Ovary (tissue), 3 donors: ENCODE measurements at regions not wholly inside any gene's neighbourhood (a gene's known extent, or its start where the extent isn't known, plus 50 kb on each side); places are given as distances from the start of the nearest gene placed in this dataset.

ENCODE experiments used
- POLR2A ChIP-seq: fragments of 450-650 bp; IDR thresholded peaks from one replicate; pipeline ENCODE4 v1.6.1; 2017; ENCODE audit warnings: antibody characterized with exemption, mild to moderate bottlenecking, moderate library complexity
- TF ChIP-seq, protein P1 (sequence below), 3 donors: fragments of 450-650 bp in 2 of 3; fragments of 200-600 bp in 1 of 3; IDR thresholded peaks; one replicate each; pipeline versions ENCODE4 v1.5.1 to v1.8.0; 2016 to 2022; ENCODE audit warnings: antibody characterized with exemption in 3 of 3, mild to moderate bottlenecking in 1 of 3
- donor health status: DM: no; HTN: no; CAD: no.

- TF ChIP-seq, protein P1, sequence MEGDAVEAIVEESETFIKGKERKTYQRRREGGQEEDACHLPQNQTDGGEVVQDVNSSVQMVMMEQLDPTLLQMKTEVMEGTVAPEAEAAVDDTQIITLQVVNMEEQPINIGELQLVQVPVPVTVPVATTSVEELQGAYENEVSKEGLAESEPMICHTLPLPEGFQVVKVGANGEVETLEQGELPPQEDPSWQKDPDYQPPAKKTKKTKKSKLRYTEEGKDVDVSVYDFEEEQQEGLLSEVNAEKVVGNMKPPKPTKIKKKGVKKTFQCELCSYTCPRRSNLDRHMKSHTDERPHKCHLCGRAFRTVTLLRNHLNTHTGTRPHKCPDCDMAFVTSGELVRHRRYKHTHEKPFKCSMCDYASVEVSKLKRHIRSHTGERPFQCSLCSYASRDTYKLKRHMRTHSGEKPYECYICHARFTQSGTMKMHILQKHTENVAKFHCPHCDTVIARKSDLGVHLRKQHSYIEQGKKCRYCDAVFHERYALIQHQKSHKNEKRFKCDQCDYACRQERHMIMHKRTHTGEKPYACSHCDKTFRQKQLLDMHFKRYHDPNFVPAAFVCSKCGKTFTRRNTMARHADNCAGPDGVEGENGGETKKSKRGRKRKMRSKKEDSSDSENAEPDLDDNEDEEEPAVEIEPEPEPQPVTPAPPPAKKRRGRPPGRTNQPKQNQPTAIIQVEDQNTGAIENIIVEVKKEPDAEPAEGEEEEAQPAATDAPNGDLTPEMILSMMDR (IDR thresholded peaks at IDR 0.05): no peak
- no peak for TF ChIP-seq POLR2A
Observed at GRCh38 chr15:25493823-25494526, 55.2 kb upstream of the UBE3A start.
